Thyroid gland (tissue), 4 donors: ENCODE measurements at regions not wholly inside any gene's neighbourhood (a gene's known extent, or its start where the extent isn't known, plus 50 kb on each side); places are given as distances from the start of the nearest gene placed in this dataset.

ENCODE experiments used
- DNase-seq, 2 donors: peaks; one replicate each; pipeline ENCODE4 v3.0.0-alpha.2; 2019
- H3K27ac ChIP-seq, 3 donors: fragments of 200-600 bp; sonication (generic); 1 replicate in 2 of 3; 2 replicates in 1 of 3; pipeline ENCODE4 v1.5.1; 2016 to 2019; ENCODE audit warnings: mild to moderate bottlenecking in 1 of 3, moderate library complexity in 1 of 3
- H3K27me3 ChIP-seq: fragments of 200-600 bp; sonication (generic); one replicate; pipeline ENCODE4 v1.5.1; 2019
- H3K36me3 ChIP-seq, 2 donors: fragments of 200-600 bp; sonication (generic); one replicate each; pipeline ENCODE4 v1.5.1; 2016 to 2019
- H3K4me1 ChIP-seq, 2 donors: fragments of 200-600 bp; sonication (generic); one replicate each; pipeline ENCODE4 v1.5.1; 2017 to 2019
- H3K4me3 ChIP-seq, 3 donors: fragments of 200-600 bp; sonication (generic); replicated peaks in 1 of 3; 1 replicate in 2 of 3; 2 replicates in 1 of 3; pipeline ENCODE4 v1.5.1; 2016; ENCODE audit warnings: mild to moderate bottlenecking in 1 of 3
- H3K9me3 ChIP-seq: fragments of 200-600 bp; sonication (generic); one replicate; pipeline ENCODE4 v1.5.1; 2017
- CTCF ChIP-seq, 6 experiments: fragments of 200-600 bp in 3 of 6; fragments of 450-650 bp in 3 of 6; sonication (generic) in 3 of 6; IDR thresholded peaks; one replicate each; pipeline ENCODE4 v1.5.1; 2016 to 2019; ENCODE audit warnings: antibody characterized with exemption in 6 of 6, mild to moderate bottlenecking in 2 of 6, inconsistent platforms in 1 of 6, moderate library complexity in 1 of 6
- POLR2A ChIP-seq, 2 donors: fragments of 450-650 bp; IDR thresholded peaks; one replicate each; pipeline ENCODE4 v1.6.1; 2017; ENCODE audit warnings: antibody characterized with exemption in 2 of 2, mild to moderate bottlenecking in 2 of 2, moderate library complexity in 1 of 2
- WGBS, 2 donors: methylation state at CpG; one replicate each; pipeline ENCODE4 v1.1.5; 2017; 5-methylcytosine and 5-hydroxymethylcytosine counted together
- intact Hi-C: fragments of 100-400 bp; cut with DNase I; formaldehyde crosslinking; loops from one replicate; pipeline ENCODE4 v1.15.1; 2023

GRCh38 chr18:52000435-52000834 lies 339.6 kb upstream of the DCC start:
- H3K27me3 ChIP-seq = no peaks in the 10 kb centered on the region
- H3K27ac ChIP-seq = no peak overlapping the region
- H3K36me3 ChIP-seq = no peaks in the 10 kb centered on the region
- H3K4me3 ChIP-seq = no peak overlapping the region
- intact Hi-C loops = no loop called here
- TF ChIP-seq CTCF (IDR thresholded peaks at IDR 0.05) = no peak
- no peak for TF ChIP-seq POLR2A (IDR thresholded peaks at IDR 0.05)
- H3K9me3 ChIP-seq = no peaks in the 10 kb centered on the region
- 88 to 94% methylated on average over 1 of the region's 1 CpG for WGBS, 2 donors
- H3K4me1 ChIP-seq = no peaks in the 10 kb centered on the region
- DNase-seq = no peak

GRCh38 chr18:52001106-52001505 lies 338.9 kb upstream of the DCC start:
- no peak overlapping the region for H3K4me3 ChIP-seq
- intact Hi-C loops = no loop called here

GRCh38 chr18:52002600-52002999 lies 337.4 kb upstream of the DCC start:
- Histone ChIP-seq H3K4me3 (no peak overlapping the region), H3K4me1 (no peaks in the 10 kb centered on the region), H3K36me3 (no peaks in the 10 kb centered on the region), H3K27me3 (no peaks in the 10 kb centered on the region), H3K9me3 (no peaks in the 10 kb centered on the region), H3K27ac (no peak overlapping the region)
- 86 to 88% methylated on average over 6 of the region's 6 CpGs for WGBS, 2 donors
- no peak for TF ChIP-seq CTCF (IDR thresholded peaks at IDR 0.05)
- no peak for TF ChIP-seq POLR2A (IDR thresholded peaks at IDR 0.05)
- intact Hi-C loops = no loop called here
- no peak for DNase-seq

More at GRCh38 chr18:52001106-52001505, 338.9 kb upstream of the DCC start:
- no peak for TF ChIP-seq CTCF (IDR thresholded peaks at IDR 0.05)
- TF ChIP-seq POLR2A (IDR thresholded peaks at IDR 0.05) = no peak
- no peaks in the 10 kb centered on the region for H3K27me3 ChIP-seq
- no peaks in the 10 kb centered on the region for H3K4me1 ChIP-seq
- no peak overlapping the region for H3K27ac ChIP-seq
- no peak for DNase-seq
- 76 to 80% methylated on average over 1 of the region's 1 CpG for WGBS, 2 donors
- H3K36me3 ChIP-seq = no peaks in the 10 kb centered on the region
- H3K9me3 ChIP-seq = no peaks in the 10 kb centered on the region

- DNase-seq = no peak
- no peak overlapping the region for H3K4me3 ChIP-seq
- no peaks in the 10 kb centered on the region for H3K4me1 ChIP-seq
- no peaks in the 10 kb centered on the region for H3K9me3 ChIP-seq
- intact Hi-C loops = no loop called here
- H3K27me3 ChIP-seq = no peaks in the 10 kb centered on the region
- no peaks in the 10 kb centered on the region for H3K36me3 ChIP-seq
- 77 to 82% methylated on average over 2 of the region's 2 CpGs for WGBS, 2 donors
- TF ChIP-seq POLR2A (IDR thresholded peaks at IDR 0.05) (no peak), CTCF (IDR thresholded peaks at IDR 0.05) (no peak)
- no peak overlapping the region for H3K27ac ChIP-seq
These were observed 332.9 kb upstream of the DCC start for GRCh38 chr18:52007105-52007504.

- Histone ChIP-seq H3K4me1 (no peaks in the 10 kb centered on the region), H3K27ac (no peak overlapping the region), H3K9me3 (no peaks in the 10 kb centered on the region), H3K36me3 (no peaks in the 10 kb centered on the region), H3K4me3 (no peak overlapping the region), H3K27me3 (no peaks in the 10 kb centered on the region)
- WGBS, 2 donors = 37 to 45% methylated on average over 3 of the region's 3 CpGs
- intact Hi-C loops = no loop called here
- no peak for DNase-seq
- no peak for TF ChIP-seq POLR2A (IDR thresholded peaks at IDR 0.05)
- TF ChIP-seq CTCF (IDR thresholded peaks at IDR 0.05) = no peak
These were observed 331.7 kb upstream of the DCC start for GRCh38 chr18:52008330-52008729.
